MCF 10A (cell line): ENCODE measurements at regions not wholly inside any gene's neighbourhood (a gene's known extent, or its start where the extent isn't known, plus 50 kb on each side); places are given as distances from the start of the nearest gene placed in this dataset.

Source experiments
- BruUV-seq: library from RNA; stranded (reverse); fragments of 400-500 nt; replicated peaks from 2 replicates; lab custom pipeline; 2021; lab: Mats Ljungman, UMichigan
- CTCF ChIA-PET: fragments of 300-600 bp; sonication (Branson Sonifier 250); formaldehyde crosslinking; extraction: SDS; loops from one replicate; lab custom pipeline; 2021; ENCODE audit warnings: antibody characterized with exemption, inconsistent platforms; lab: Yijun Ruan, JAX
- POLR2A ChIA-PET: fragments of 300-600, 350-650 bp; sonication (Branson Sonifier 250); formaldehyde crosslinking; extraction: SDS; loops from one replicate; lab custom pipeline; 2020; ENCODE audit warnings: antibody characterized with exemption, inconsistent platforms; lab: Yijun Ruan, JAX
- DNase-seq: peaks from one replicate; pipeline ENCODE4 v3.0.0-alpha.2; 2018; ENCODE audit not compliant: unreplicated experiment
- H3K27ac Mint-ChIP-seq: one replicate; pipeline ENCODE4 v1.8.0; 2022; ENCODE audit warnings: mild to moderate bottlenecking, low read depth, mixed read lengths; ENCODE audit not compliant: unreplicated experiment
- H3K27me3 Mint-ChIP-seq: one replicate; pipeline ENCODE4 v1.8.0; 2022; ENCODE audit warnings: mixed read lengths; ENCODE audit not compliant: insufficient read depth, unreplicated experiment
- H3K36me3 Mint-ChIP-seq: one replicate; pipeline ENCODE4 v1.8.0; 2022; ENCODE audit warnings: mild to moderate bottlenecking, moderate library complexity, mixed read lengths; ENCODE audit not compliant: insufficient read depth, unreplicated experiment
- H3K4me1 Mint-ChIP-seq: one replicate; pipeline ENCODE4 v1.8.0; 2022; ENCODE audit warnings: mixed read lengths; ENCODE audit not compliant: insufficient read depth, unreplicated experiment
- H3K4me3 Mint-ChIP-seq: one replicate; pipeline ENCODE4 v1.8.0; 2022; ENCODE audit warnings: mild to moderate bottlenecking, moderate library complexity, mixed read lengths; ENCODE audit not compliant: unreplicated experiment
- H3K9me3 Mint-ChIP-seq: one replicate; pipeline ENCODE4 v1.8.0; 2022; ENCODE audit warnings: mixed read lengths; ENCODE audit not compliant: unreplicated experiment
- intact Hi-C: fragments of 100-400 bp; cut with micrococcal nuclease; formaldehyde crosslinking; loops from 2 replicates; pipeline ENCODE4 v1.14.1; 2022
- TF ChIP-seq, protein P1 (sequence below): fragments of 200-600 bp; IDR thresholded peaks from one replicate; pipeline ENCODE4 v1.8.0; 2022; ENCODE audit warnings: antibody characterized with exemption, mild to moderate bottlenecking; ENCODE audit not compliant: unreplicated experiment

DNA sequence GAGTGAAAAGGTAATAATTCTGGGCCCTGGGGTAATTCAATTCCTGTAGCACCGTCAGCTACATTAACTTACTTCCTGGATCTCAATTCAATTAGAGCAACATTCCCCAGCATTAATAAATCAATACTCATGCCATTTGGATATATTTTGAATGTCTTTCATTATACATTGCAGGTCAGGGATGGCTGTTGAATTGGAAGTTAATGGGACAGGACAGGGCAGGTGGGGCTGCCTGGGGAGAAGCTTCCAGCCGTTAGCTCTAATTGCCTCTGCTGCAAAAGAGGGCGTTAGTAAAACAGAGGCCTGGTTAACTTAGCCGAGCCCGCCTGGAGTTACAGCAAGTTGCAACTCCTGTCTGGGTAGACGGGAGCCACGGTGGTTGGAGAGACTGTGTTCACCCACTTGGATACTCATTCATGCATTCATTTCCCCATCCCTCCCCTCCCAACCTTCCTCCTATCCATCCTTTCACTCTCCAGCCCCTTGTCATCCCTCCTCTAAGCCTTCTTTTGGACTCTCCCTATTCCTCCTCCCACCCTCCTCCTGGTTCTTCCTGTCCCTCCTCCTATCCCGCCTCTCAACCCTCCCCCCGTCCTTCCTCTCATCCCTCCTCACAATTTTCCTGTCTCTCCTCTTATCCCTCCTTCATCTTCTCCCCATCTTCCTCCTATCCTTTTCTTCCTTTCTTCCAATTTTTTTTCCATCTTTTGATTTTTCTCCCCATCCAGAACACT is 137.6 kb upstream of the RUNX3 start:
- Mint-ChIP-seq H3K4me3 (no peak overlapping the region), H3K27me3 (no peaks in the 10 kb centered on the region), H3K9me3 (no peaks in the 10 kb centered on the region), H3K4me1 (peaks cover 6% of the 10 kb centered on the region), H3K27ac (no peak overlapping the region), H3K36me3 (no peaks in the 10 kb centered on the region)
- intact Hi-C loops = no loop called here
- DNase-seq = no peak
- ChIA-PET POLR2A (no interaction called here), CTCF (no interaction called here)
- TF ChIP-seq, protein P1, sequence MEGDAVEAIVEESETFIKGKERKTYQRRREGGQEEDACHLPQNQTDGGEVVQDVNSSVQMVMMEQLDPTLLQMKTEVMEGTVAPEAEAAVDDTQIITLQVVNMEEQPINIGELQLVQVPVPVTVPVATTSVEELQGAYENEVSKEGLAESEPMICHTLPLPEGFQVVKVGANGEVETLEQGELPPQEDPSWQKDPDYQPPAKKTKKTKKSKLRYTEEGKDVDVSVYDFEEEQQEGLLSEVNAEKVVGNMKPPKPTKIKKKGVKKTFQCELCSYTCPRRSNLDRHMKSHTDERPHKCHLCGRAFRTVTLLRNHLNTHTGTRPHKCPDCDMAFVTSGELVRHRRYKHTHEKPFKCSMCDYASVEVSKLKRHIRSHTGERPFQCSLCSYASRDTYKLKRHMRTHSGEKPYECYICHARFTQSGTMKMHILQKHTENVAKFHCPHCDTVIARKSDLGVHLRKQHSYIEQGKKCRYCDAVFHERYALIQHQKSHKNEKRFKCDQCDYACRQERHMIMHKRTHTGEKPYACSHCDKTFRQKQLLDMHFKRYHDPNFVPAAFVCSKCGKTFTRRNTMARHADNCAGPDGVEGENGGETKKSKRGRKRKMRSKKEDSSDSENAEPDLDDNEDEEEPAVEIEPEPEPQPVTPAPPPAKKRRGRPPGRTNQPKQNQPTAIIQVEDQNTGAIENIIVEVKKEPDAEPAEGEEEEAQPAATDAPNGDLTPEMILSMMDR = no peak
- no TSS peak for BruUV-seq

DNA sequence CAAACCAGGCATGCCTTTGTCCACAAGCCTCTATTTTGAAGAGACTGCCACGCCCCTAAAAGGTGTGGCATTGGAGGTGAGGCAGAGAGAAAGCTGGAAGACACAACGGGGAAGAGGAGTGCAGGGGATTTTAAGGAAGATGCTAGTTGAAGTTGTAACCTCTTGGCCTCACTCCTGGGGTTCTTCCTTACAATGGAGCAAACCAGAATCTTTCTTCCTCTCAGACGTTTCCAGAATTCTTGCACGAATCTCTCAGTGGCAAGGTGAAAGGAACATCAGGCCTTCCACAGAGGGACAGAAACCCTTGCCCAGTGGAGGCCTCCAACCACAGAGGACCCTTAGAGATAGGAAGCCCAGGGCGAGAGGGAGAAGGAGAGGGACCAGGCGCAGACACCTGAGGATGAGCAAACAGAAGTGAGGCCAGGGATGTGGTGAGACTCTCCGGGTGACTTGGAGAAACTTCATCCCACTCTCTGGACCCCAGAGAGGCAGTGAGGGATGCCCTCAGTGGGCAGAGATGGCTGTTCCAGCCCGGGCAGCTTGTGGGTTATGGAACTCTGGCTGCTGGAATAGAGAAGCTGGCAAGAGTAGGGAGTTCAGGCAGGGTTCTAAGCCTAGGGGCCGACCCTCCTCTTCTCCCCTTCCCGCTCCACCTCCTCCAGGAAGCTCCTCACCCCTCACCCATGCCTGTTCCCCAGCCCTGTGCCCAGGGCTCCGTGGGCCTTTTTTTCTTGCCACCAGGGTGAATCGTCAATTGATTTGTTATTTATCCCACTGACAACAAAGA is 136.8 kb upstream of the RUNX3 start:
- DNase-seq = peak; percentile 26
- Mint-ChIP-seq H3K4me3 (no peak overlapping the region), H3K4me1 (peaks cover 6% of the 10 kb centered on the region), H3K9me3 (no peaks in the 10 kb centered on the region), H3K36me3 (no peaks in the 10 kb centered on the region), H3K27me3 (no peaks in the 10 kb centered on the region), H3K27ac (no peak overlapping the region)
- no TSS peak for BruUV-seq
- CTCF ChIA-PET = no interaction called here
- TF ChIP-seq, protein P1 = no peak
- POLR2A ChIA-PET = no interaction called here
- intact Hi-C loops = no loop called here

DNA sequence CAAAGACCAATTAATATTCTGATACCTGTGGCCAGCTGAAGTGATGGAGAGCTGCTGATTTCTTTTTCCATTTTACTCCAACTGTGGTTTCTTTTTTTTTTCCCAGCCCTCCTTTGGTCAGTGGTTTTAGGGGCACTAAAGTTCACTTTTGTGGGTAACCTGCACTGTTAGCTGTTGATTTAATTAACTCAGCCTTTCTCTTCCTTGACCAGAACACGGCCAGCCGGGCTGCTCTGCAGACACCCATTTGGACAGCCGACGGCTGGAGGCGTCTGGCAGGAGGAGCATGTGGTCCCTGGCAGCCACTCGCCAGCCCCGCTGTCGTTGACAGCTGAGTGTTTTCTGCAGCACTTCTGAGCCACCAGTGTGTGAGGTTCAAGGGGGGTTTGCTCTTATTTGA is 136.2 kb upstream of the RUNX3 start:
- no peak for DNase-seq
- ChIA-PET POLR2A (no interaction called here), CTCF (interaction anchor here (1.0 kb wide), 1 partner anchor 219 kb away, joined by 3 read pairs; no protein-coding TSS in a partner anchor)
- Mint-ChIP-seq H3K27me3 (no peaks in the 10 kb centered on the region), H3K9me3 (no peaks in the 10 kb centered on the region), H3K36me3 (no peaks in the 10 kb centered on the region), H3K4me1 (peaks cover 6% of the 10 kb centered on the region), H3K27ac (no peak overlapping the region), H3K4me3 (no peak overlapping the region)
- TF ChIP-seq, protein P1 = no peak
- BruUV-seq = no TSS peak
- intact Hi-C loops = no loop called here

DNA sequence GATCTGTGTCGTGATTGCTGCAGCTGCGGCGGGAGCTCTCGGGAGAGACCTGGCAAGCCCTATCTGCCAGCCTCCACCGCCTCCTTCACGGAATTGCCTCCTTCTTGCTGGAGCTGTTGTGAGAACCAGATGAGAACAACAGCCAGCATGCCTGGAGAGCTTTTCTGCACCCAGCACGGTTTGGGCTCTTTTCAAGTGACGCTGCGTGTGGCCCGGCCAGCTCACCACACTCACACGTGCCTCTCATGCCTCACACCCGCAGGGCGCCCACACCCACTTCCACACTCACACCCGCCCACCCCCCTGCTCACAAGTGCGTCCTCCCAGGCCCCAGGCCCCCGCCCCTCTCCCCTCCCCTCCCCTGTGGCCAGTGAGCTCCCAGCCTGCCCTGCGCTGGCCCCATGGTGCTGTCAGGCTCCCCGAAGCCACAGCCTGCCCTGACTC is 135.7 kb upstream of the RUNX3 start:
- TF ChIP-seq, protein P1 = no peak
- BruUV-seq = no TSS peak
- no peaks in the 10 kb centered on the region for H3K36me3 Mint-ChIP-seq
- no peak overlapping the region for H3K4me3 Mint-ChIP-seq
- ChIA-PET CTCF (interaction anchor here (1.0 kb wide), 1 partner anchor 218 kb away, joined by 3 read pairs; no protein-coding TSS in a partner anchor), POLR2A (no interaction called here)
- intact Hi-C loops = no loop called here
- DNase-seq = no peak
- H3K9me3 Mint-ChIP-seq = no peaks in the 10 kb centered on the region
- peaks cover 6% of the 10 kb centered on the region for H3K4me1 Mint-ChIP-seq
- no peaks in the 10 kb centered on the region for H3K27me3 Mint-ChIP-seq
- no peak overlapping the region for H3K27ac Mint-ChIP-seq
